Esophagus squamous epithelium (tissue), 4 donors: ENCODE measurements at regions not wholly inside any gene's neighbourhood (a gene's known extent, or its start where the extent isn't known, plus 50 kb on each side); places are given as distances from the start of the nearest gene placed in this dataset.

ENCODE experiments used
- POLR2A ChIP-seq, 4 donors: fragments of 450-650 bp; IDR thresholded peaks; one replicate each; pipeline ENCODE4 v1.6.1; 2017; ENCODE audit warnings: antibody characterized with exemption in 4 of 4, mild to moderate bottlenecking in 4 of 4, moderate library complexity in 3 of 4
- TF ChIP-seq, protein P1 (sequence below), 6 experiments: fragments of 450-650 bp in 4 of 6; fragments of 200-600 bp in 2 of 6; sonication (generic) in 2 of 6; IDR thresholded peaks; one replicate each; pipeline ENCODE4 v1.5.1; 2016 to 2019; ENCODE audit warnings: antibody characterized with exemption in 6 of 6, mild to moderate bottlenecking in 4 of 6, moderate library complexity in 4 of 6

DNA sequence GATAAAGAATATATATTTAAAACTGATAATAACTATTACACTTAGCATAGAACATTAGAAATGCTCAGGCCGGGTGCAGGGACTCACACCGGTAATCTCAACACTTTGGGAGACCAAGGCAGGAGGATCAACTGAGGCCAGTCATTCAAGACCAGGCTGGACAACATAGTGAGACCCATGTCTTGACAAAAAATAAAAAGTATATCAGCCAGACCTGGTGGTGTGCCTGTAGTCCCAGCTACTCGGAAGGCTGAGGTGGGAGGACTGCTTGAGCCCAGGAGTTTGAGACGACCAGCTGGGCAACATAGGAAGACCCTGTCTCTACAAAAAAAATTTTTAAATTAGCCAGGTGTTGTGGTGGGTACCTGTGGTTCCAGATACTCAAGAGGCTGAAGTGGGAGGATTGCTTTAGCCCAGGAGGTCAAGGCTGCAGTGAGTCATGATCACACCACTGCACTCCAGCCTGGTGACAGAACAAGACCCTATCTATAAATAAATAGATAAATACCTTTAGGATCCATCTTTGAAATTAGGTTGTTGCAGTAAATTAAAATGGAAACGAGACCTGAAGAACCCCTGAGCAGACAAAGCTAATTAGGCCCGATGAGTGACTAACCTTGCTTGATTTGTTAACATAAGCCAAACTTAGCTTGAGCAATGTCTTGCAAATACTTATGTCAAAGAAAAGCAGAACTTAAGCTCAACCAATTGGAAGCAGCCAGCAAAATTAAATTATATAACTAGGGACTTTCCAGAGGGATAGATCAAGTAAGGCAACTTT is 75.8 kb upstream of the E2F3 start:
- TF ChIP-seq POLR2A (IDR thresholded peaks at IDR 0.05) = no peak
- TF ChIP-seq, protein P1, sequence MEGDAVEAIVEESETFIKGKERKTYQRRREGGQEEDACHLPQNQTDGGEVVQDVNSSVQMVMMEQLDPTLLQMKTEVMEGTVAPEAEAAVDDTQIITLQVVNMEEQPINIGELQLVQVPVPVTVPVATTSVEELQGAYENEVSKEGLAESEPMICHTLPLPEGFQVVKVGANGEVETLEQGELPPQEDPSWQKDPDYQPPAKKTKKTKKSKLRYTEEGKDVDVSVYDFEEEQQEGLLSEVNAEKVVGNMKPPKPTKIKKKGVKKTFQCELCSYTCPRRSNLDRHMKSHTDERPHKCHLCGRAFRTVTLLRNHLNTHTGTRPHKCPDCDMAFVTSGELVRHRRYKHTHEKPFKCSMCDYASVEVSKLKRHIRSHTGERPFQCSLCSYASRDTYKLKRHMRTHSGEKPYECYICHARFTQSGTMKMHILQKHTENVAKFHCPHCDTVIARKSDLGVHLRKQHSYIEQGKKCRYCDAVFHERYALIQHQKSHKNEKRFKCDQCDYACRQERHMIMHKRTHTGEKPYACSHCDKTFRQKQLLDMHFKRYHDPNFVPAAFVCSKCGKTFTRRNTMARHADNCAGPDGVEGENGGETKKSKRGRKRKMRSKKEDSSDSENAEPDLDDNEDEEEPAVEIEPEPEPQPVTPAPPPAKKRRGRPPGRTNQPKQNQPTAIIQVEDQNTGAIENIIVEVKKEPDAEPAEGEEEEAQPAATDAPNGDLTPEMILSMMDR (IDR thresholded peaks at IDR 0.05) = no peak
